HG03354 (cell line): ENCODE measurements at regions not wholly inside any gene's neighbourhood (a gene's known extent, or its start where the extent isn't known, plus 50 kb on each side); places are given as distances from the start of the nearest gene placed in this dataset.
"Not testable (repeated sequence)": the region's sequence is repeated elsewhere in the genome, so short reads cannot be mapped to it uniquely, and the experiment has no call there.

Source experiments
- ATAC-seq: cut with Tn5 transposase; IDR thresholded peaks from one replicate; pipeline ENCODE4 v1.9.1; 2021; ENCODE audit warnings: mild to moderate bottlenecking; ENCODE audit not compliant: unreplicated experiment, poor library complexity, severe bottlenecking

- ATAC-seq = no peak
Measured at GRCh38 chr3:144756704-144757440, 785.2 kb downstream of the DIPK2A start.

DNA sequence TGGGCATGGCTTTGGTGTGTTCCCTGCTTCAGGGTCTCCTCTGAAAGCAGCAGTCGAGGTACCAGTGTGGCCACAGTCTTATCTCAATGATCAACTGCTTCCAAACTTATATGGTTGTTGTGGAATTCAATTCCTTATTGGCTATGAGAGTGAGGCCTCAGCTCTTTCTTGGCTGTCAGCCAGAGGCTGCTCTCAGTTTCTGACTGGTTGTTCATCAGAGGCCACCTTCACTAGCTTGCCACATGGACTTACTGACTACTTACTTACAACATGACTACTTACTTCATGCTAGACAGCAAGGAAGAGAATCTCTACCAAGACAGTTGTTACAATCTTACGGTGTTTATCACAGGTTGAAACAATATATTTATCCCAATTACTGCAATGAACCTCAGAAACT is 789.2 kb downstream of the DIPK2A start:
- ATAC-seq = no peak

DNA sequence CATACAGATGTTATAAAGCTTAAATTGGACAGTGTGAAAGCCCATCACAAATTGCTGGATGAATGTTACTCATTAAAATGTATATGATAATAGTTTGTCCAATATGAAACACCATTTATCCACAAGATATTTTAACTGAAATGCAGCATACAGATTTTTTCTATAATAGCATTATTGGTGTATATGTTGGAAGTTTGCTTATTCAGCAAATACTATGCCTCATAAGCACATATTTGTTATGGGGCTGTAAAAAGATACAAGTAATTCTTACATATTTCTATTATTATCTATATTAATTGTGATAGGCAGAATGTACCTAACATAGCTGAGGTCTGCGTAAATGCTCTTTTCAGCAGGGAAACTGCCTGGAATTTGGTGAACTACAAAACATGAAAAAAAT is 790.5 kb downstream of the DIPK2A start:
- ATAC-seq = no peak

- peak; percentile 85 for ATAC-seq
Measured at GRCh38 chr3:144763878-144764454, 792.3 kb downstream of the DIPK2A start.

- ATAC-seq = no peak
Measured at GRCh38 chr3:144770281-144770680, 798.7 kb downstream of the DIPK2A start.

DNA sequence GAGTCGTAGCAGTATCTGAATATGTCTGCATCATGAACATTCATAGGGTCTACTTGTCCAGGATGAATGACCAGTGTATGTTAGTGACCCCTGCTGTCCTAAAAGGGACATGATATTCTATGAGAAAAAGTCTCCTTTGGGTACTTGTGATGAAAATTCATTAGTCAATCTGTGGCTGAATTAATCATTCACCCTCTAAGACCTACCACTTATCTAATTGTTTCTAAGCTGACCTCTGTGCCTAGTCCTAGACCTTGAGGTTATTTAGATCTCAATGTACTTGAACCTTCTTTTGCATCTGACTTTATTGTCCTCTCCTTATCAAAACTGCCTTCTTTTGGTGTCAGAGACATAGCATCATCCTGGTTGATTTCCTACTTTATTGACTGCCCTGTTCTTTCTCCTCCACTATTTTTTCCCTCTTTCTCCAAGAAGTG is 799.3 kb downstream of the DIPK2A start:
- no peak for ATAC-seq

GRCh38 chr3:144771381-144771870 is 799.8 kb downstream of the DIPK2A start:
- no peak for ATAC-seq

- ATAC-seq = no peak
Measured at GRCh38 chr3:144772372-144772771, 800.7 kb downstream of the DIPK2A start.

DNA sequence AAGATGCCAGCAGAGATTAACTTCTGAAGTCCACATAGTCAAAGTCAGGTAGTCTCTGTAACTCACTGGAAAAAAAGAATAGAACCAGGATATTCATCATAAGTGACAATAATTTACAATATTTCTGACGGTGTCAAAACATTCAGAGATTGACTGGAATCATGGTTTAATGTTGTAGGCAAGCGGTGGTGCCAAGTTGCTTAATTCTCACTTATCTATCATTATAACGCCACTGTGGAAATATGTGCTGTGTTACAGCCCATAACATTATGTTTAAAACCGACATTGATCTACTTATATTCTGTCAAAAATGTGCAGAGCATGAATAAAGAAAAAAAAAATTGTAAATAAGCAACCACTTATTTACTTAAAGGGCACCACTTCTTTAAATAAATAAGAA is 801.7 kb downstream of the DIPK2A start:
- ATAC-seq = no peak

- ATAC-seq = no peak
Measured at GRCh38 chr3:144774897-144775296, 803.3 kb downstream of the DIPK2A start.

DNA sequence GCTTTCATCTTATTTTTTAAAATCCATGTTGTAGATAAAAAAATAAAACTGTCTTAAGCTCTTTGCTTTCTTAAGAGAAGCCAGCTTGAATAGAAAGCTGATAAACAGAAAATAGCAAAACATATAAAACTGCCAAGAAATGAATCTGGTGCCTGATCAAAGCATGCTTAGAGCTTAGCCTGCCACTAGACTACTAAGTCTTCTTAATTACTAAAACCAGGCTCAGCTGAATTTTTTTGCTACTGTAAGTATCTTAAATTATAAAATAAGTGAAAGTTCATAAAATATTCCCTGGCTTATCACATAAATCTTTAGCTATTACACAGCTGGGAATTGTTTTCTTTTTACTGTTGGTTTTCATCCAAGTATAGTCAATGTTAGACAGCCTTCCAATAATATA is 803.9 kb downstream of the DIPK2A start:
- ATAC-seq = no peak

DNA sequence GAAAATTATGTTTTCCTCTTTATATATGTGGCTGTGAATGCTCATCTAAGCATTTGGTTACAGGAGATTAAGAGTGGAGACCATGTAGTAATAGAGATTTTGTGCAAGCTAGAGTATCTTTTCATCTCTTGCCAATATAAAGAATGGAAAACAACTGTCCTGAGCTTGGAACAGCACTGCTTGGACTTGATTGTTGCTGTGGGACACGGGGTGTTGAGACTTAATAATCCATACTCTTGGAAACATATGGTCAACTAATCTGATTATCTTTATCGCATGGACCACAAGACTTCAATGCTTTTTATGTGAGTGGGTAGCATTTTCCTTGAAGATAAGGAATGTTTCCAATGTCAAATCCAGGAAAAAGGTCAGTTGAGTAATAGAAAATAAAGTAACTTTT is 806.3 kb downstream of the DIPK2A start:
- no peak for ATAC-seq

DNA sequence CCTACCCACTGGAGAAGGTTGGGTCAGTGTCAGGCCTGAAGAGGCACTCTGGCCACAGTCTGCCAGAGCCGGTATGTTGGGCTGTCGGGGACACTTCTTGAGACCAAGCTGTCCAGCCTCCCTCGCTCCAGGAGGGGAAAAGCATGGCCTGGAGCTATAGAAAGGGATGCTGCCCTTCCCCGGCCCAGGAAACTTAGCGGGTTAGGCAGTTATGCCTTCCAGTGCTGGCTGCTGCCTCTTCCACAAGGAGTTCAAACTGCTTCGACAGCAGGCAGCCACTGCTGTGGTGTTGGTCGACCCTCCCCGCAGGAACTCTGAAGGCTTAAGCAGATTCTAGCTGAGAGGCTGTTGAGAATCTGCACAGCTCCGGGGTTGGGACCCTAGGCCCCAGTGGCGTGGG is 819.4 kb downstream of the DIPK2A start:
- no peak for ATAC-seq

- no peak for ATAC-seq
Measured at GRCh38 chr3:144801890-144802289, 830.3 kb downstream of the DIPK2A start.

GRCh38 chr3:144809380-144809779 is 837.8 kb downstream of the DIPK2A start:
- no peak for ATAC-seq

DNA sequence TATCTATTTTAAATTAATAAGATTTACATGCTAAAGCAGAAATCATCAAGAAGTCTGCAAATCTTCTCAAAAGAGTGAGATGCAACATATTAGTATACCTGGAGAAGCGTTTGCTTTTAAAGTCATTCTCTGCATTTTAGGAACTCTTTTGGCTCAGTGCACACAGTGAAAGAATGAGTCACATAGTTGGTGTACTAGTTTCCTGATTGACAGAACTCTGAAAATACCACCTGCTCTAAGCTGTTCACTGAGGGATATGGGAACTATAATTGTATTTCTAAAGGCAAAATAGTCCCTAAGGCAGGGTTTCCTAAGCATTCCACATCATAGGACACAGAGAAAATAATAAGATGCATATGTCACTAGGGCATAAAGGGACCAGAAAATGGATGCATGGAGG is 838.5 kb downstream of the DIPK2A start:
- ATAC-seq = peak; percentile 60

DNA sequence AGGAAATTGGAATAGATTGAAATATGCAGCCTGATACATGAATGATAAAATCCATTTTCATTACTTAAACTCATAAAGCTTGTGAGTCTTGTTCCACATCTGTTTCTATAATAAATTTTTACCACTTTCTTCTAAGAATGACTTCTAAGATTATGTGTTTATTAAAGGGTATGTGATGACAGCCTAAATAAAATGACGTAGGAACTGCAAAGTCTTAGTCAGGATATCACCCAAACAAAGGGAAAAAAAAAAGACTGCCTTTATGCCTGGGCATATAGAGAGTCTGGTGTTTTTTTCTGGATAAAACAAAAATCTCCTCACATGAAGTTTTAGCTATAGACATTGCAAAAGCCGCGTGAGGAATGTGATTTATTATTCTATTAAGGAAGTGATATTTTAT is 844.0 kb downstream of the DIPK2A start:
- ATAC-seq = no peak

GRCh38 chr3:144816323-144816722 is 844.7 kb downstream of the DIPK2A start:
- ATAC-seq = no peak

GRCh38 chr3:144818973-144819372 is 847.4 kb downstream of the DIPK2A start:
- ATAC-seq = no peak

DNA sequence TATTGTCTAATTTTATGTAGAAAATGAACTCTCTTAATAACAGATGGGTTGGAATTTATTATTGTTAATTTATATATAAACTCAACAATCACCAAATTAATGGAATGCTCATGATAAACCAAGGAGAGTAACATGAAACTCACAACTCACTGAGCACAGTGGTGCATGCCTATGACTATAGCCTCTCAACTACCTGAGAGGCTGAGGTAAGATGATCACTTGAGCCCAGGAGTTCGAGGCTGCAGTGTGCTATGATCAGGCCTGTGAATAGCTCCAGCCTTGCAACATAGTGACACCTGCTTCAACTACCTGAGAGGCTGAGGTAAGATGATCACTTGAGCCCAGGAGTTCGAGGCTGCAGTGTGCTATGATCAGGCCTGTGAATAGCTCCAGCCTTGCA is 848.6 kb downstream of the DIPK2A start:
- ATAC-seq = not testable (repeated sequence)

- ATAC-seq = no peak
Measured at GRCh38 chr3:144820726-144821125, 849.1 kb downstream of the DIPK2A start.
